ENCODE measurements at regions not wholly inside any gene's neighbourhood (a gene's known extent, or its start where the extent isn't known, plus 50 kb on each side); places are given as distances from the start of the nearest gene placed in this dataset.

- TF ChIP-seq EGR1 (IDR thresholded peaks at IDR 0.05) (no peak), CEBPB (IDR thresholded peaks at IDR 0.05) (0 out of 2 replicates have a peak, but pooled peaks have one; percentile 20), ZBTB7A (IDR thresholded peaks at IDR 0.05; ENCODE audit: low read depth) (no peak)
Observed at GRCh38 chr15:66832664-66833063, 130.6 kb downstream of the SMAD6 start.

- no peak for TF ChIP-seq EGR1 (IDR thresholded peaks at IDR 0.05)
- TF ChIP-seq MAX (IDR thresholded peaks at IDR 0.05) = no peak
- TF ChIP-seq TEAD4 (IDR thresholded peaks at IDR 0.05) = no peak
- no peak for TF ChIP-seq REST (IDR thresholded peaks at IDR 0.05; ENCODE audit: low read depth)
- no peak for TF ChIP-seq RAD21 (IDR thresholded peaks at IDR 0.05; ENCODE audit: low read depth)
- no peak for TF ChIP-seq CEBPB (IDR thresholded peaks at IDR 0.05)
- no peak for TF ChIP-seq NFIC (IDR thresholded peaks at IDR 0.05)
- no peak for TF ChIP-seq USF1 (IDR thresholded peaks at IDR 0.05)
- TF ChIP-seq EP300 (IDR thresholded peaks at IDR 0.05; ENCODE audit: borderline replicate concordance) = no peak
- TF ChIP-seq ZBTB7A (IDR thresholded peaks at IDR 0.05; ENCODE audit: low read depth) = no peak
- no peak for TF ChIP-seq TCF12 (IDR thresholded peaks at IDR 0.05; ENCODE audit: low read depth)
- TF ChIP-seq FOXM1 (IDR thresholded peaks at IDR 0.05; ENCODE audit: borderline replicate concordance, low read depth) = no peak
- no peak for TF ChIP-seq YY1 (IDR thresholded peaks at IDR 0.05; ENCODE audit: low read depth)
Observed at GRCh38 chr15:66833371-66833770, 131.3 kb downstream of the SMAD6 start.

GRCh38 chr15:66833803-66834202, 131.8 kb downstream of the SMAD6 start:
- no peak for TF ChIP-seq EGR1 (IDR thresholded peaks at IDR 0.05)
- TF ChIP-seq TCF12 (IDR thresholded peaks at IDR 0.05; ENCODE audit: low read depth) = no peak
- TF ChIP-seq NFIC (IDR thresholded peaks at IDR 0.05) = no peak
- no peak for TF ChIP-seq MAX (IDR thresholded peaks at IDR 0.05)
- TF ChIP-seq CEBPB (IDR thresholded peaks at IDR 0.05) = no peak
- TF ChIP-seq CREB1 (IDR thresholded peaks at IDR 0.05; ENCODE audit: low read depth) = no peak
- TF ChIP-seq RAD21 (IDR thresholded peaks at IDR 0.05; ENCODE audit: low read depth) = no peak
- TF ChIP-seq YY1 (IDR thresholded peaks at IDR 0.05; ENCODE audit: low read depth) = no peak
- no peak for TF ChIP-seq ZBTB7A (IDR thresholded peaks at IDR 0.05; ENCODE audit: low read depth)
- no peak for TF ChIP-seq USF1 (IDR thresholded peaks at IDR 0.05)
- no peak for TF ChIP-seq FOXM1 (IDR thresholded peaks at IDR 0.05; ENCODE audit: borderline replicate concordance, low read depth)
- TF ChIP-seq EP300 (IDR thresholded peaks at IDR 0.05; ENCODE audit: borderline replicate concordance) = no peak
- TF ChIP-seq TEAD4 (IDR thresholded peaks at IDR 0.05) = no peak
- no peak for TF ChIP-seq REST (IDR thresholded peaks at IDR 0.05; ENCODE audit: low read depth)
- TF ChIP-seq TAF1 (IDR thresholded peaks at IDR 0.05; ENCODE audit: low read depth) = no peak

- no peak for TF ChIP-seq YY1 (IDR thresholded peaks at IDR 0.05; ENCODE audit: low read depth)
- peak; percentile 99 for TF ChIP-seq TEAD4 (IDR thresholded peaks at IDR 0.05)
- no peak for TF ChIP-seq TAF1 (IDR thresholded peaks at IDR 0.05; ENCODE audit: low read depth)
- no peak for TF ChIP-seq CEBPB (IDR thresholded peaks at IDR 0.05)
- TF ChIP-seq RAD21 (IDR thresholded peaks at IDR 0.05; ENCODE audit: low read depth) = 0 out of 2 replicates have a peak, but pooled peaks have one; percentile 20
- peak; percentile 88 for TF ChIP-seq TCF12 (IDR thresholded peaks at IDR 0.05; ENCODE audit: low read depth)
- peak; percentile 86 for TF ChIP-seq EP300 (IDR thresholded peaks at IDR 0.05; ENCODE audit: borderline replicate concordance)
- TF ChIP-seq USF1 (IDR thresholded peaks at IDR 0.05) = no peak
- peak; percentile 80 for TF ChIP-seq NFIC (IDR thresholded peaks at IDR 0.05)
- no peak for TF ChIP-seq CREB1 (IDR thresholded peaks at IDR 0.05; ENCODE audit: low read depth)
- TF ChIP-seq ZBTB7A (IDR thresholded peaks at IDR 0.05; ENCODE audit: low read depth) = no peak
- TF ChIP-seq FOXM1 (IDR thresholded peaks at IDR 0.05; ENCODE audit: borderline replicate concordance, low read depth) = peak; percentile 54; the same call in 1 of the 2 replicates
- TF ChIP-seq MAX (IDR thresholded peaks at IDR 0.05) = peak; percentile 67
- no peak for TF ChIP-seq EGR1 (IDR thresholded peaks at IDR 0.05)
- TF ChIP-seq REST (IDR thresholded peaks at IDR 0.05; ENCODE audit: low read depth) = no peak
Observed at GRCh38 chr15:66834881-66835878, 133.1 kb downstream of the SMAD6 start.
